ENCODE measurements at regions not wholly inside any gene's neighbourhood (a gene's known extent, or its start where the extent isn't known, plus 50 kb on each side); places are given as distances from the start of the nearest gene placed in this dataset.

DNA sequence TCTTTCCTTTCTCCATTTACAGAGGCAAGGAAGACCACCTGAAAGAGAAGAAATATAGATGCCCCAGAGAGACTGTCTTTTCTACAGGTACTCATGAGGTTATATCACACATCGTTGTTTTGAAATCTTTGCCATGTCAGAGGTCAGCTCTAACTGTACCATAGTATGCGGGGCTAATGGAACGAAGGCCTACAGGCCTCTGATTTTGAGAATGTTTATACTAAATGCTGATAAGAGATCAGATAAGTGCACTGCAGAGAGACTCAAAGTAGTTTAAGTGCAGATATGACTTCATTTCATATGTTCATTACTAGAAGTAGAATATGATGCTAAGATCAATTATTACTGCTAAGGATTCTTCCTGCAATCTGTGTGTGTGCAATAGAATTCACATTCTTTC is 1005.0 kb downstream of the GALC start:
- TF ChIP-seq EZH2phosphoT487 (IDR thresholded peaks at IDR 0.05; ENCODE audit: borderline replicate concordance, low read length), result no peak
- TF ChIP-seq, protein P1, sequence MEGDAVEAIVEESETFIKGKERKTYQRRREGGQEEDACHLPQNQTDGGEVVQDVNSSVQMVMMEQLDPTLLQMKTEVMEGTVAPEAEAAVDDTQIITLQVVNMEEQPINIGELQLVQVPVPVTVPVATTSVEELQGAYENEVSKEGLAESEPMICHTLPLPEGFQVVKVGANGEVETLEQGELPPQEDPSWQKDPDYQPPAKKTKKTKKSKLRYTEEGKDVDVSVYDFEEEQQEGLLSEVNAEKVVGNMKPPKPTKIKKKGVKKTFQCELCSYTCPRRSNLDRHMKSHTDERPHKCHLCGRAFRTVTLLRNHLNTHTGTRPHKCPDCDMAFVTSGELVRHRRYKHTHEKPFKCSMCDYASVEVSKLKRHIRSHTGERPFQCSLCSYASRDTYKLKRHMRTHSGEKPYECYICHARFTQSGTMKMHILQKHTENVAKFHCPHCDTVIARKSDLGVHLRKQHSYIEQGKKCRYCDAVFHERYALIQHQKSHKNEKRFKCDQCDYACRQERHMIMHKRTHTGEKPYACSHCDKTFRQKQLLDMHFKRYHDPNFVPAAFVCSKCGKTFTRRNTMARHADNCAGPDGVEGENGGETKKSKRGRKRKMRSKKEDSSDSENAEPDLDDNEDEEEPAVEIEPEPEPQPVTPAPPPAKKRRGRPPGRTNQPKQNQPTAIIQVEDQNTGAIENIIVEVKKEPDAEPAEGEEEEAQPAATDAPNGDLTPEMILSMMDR (IDR thresholded peaks at IDR 0.05; ENCODE audit: low read depth, low read length, poor library complexity, severe bottlenecking), result no peak
